Endothelial cell of umbilical vein (primary cell): ENCODE measurements at regions not wholly inside any gene's neighbourhood (a gene's known extent, or its start where the extent isn't known, plus 50 kb on each side); places are given as distances from the start of the nearest gene placed in this dataset.

Source experiments
- EZH2 ChIP-seq: IDR thresholded peaks from 2 replicates; pipeline ENCODE4 v1.6.1; 2012; ENCODE audit warnings: borderline replicate concordance, low read depth, mild to moderate bottlenecking, moderate library complexity, low read length, inconsistent platforms; ENCODE audit not compliant: severe bottlenecking
- FOS ChIP-seq: IDR thresholded peaks from 2 replicates; pipeline ENCODE4 v1.6.1; 2011; ENCODE audit warnings: mild to moderate bottlenecking, low read length, moderate library complexity, borderline replicate concordance; ENCODE audit not compliant: insufficient read depth
- GATA2 ChIP-seq: IDR thresholded peaks from 2 replicates; pipeline ENCODE4 v1.7.0; 2011; ENCODE audit warnings: low read depth, mild to moderate bottlenecking, moderate library complexity, mixed read lengths, low read length; ENCODE audit not compliant: insufficient read length, insufficient read depth
- JUN ChIP-seq: IDR thresholded peaks from 2 replicates; pipeline ENCODE4 v1.6.1; 2011; ENCODE audit warnings: borderline replicate concordance, low read depth; ENCODE audit not compliant: insufficient read length, insufficient read depth
- MAX ChIP-seq: IDR thresholded peaks from 2 replicates; pipeline ENCODE4 v1.6.1; 2011; ENCODE audit not compliant: insufficient read depth, insufficient read length
- MYC ChIP-seq: IDR thresholded peaks from one replicate; pipeline ENCODE4 v1.6.1; 2011; ENCODE audit warnings: mild to moderate bottlenecking, low read depth, low read length
- POLR2A ChIP-seq: IDR thresholded peaks from 2 replicates; pipeline ENCODE4 v1.6.1; 2012; ENCODE audit warnings: low read depth, mild to moderate bottlenecking, control low read depth, low read length
- POLR2AphosphoS5 ChIP-seq: IDR thresholded peaks from 2 replicates; pipeline ENCODE4 v1.6.1; 2012; ENCODE audit warnings: low read depth, mild to moderate bottlenecking, control low read depth, low read length, moderate library complexity; ENCODE audit not compliant: insufficient read depth
- TF ChIP-seq, protein P1 (sequence below), 2 donors: IDR thresholded peaks; 1 replicate in 1 of 2; 2 replicates in 1 of 2; pipeline ENCODE4 v1.5.1; 2011; ENCODE audit warnings: low read length in 2 of 2, mild to moderate bottlenecking in 2 of 2, moderate library complexity in 2 of 2, control low read depth in 1 of 2, inconsistent platforms in 1 of 2, low read depth in 1 of 2; ENCODE audit not compliant: insufficient read depth in 1 of 2; ENCODE audit errors: extremely low read depth in 1 of 2

- TF ChIP-seq, protein P1, sequence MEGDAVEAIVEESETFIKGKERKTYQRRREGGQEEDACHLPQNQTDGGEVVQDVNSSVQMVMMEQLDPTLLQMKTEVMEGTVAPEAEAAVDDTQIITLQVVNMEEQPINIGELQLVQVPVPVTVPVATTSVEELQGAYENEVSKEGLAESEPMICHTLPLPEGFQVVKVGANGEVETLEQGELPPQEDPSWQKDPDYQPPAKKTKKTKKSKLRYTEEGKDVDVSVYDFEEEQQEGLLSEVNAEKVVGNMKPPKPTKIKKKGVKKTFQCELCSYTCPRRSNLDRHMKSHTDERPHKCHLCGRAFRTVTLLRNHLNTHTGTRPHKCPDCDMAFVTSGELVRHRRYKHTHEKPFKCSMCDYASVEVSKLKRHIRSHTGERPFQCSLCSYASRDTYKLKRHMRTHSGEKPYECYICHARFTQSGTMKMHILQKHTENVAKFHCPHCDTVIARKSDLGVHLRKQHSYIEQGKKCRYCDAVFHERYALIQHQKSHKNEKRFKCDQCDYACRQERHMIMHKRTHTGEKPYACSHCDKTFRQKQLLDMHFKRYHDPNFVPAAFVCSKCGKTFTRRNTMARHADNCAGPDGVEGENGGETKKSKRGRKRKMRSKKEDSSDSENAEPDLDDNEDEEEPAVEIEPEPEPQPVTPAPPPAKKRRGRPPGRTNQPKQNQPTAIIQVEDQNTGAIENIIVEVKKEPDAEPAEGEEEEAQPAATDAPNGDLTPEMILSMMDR (IDR thresholded peaks at IDR 0.05; ENCODE audit: extremely low read depth in 1 of 2, insufficient read depth in 1 of 2, low read depth in 1 of 2, low read length in 2 of 2), result no peak
- TF ChIP-seq POLR2AphosphoS5 (no peak), POLR2A (no peak), JUN (no peak), EZH2 (no peak), GATA2 (no peak), MAX (no peak), MYC (no peak), FOS (no peak)
These were observed 52.6 kb upstream of the NAA20 start for GRCh38 chr20:19964289-19965265.
